ENCODE measurements at regions not wholly inside any gene's neighbourhood (a gene's known extent, or its start where the extent isn't known, plus 50 kb on each side); places are given as distances from the start of the nearest gene placed in this dataset.

GRCh38 chr11:114949614-114950351, 271.5 kb downstream of the NXPE2 start:
- Mint-ChIP-seq H3K4me1 (ENCODE audit: low read depth, unreplicated experiment) (no peaks in the 10 kb centered on the region), H3K36me3 (ENCODE audit: insufficient read depth, unreplicated experiment) (no peaks in the 10 kb centered on the region), H3K4me3 (ENCODE audit: low read depth, unreplicated experiment) (no peak overlapping the region), H3K27me3 (ENCODE audit: unreplicated experiment) (no peaks in the 10 kb centered on the region), H3K27ac (ENCODE audit: unreplicated experiment) (no peak overlapping the region), H3K9me3 (ENCODE audit: low read depth, unreplicated experiment) (peaks cover 10% of the 10 kb centered on the region)
- TF ChIP-seq, protein P1, sequence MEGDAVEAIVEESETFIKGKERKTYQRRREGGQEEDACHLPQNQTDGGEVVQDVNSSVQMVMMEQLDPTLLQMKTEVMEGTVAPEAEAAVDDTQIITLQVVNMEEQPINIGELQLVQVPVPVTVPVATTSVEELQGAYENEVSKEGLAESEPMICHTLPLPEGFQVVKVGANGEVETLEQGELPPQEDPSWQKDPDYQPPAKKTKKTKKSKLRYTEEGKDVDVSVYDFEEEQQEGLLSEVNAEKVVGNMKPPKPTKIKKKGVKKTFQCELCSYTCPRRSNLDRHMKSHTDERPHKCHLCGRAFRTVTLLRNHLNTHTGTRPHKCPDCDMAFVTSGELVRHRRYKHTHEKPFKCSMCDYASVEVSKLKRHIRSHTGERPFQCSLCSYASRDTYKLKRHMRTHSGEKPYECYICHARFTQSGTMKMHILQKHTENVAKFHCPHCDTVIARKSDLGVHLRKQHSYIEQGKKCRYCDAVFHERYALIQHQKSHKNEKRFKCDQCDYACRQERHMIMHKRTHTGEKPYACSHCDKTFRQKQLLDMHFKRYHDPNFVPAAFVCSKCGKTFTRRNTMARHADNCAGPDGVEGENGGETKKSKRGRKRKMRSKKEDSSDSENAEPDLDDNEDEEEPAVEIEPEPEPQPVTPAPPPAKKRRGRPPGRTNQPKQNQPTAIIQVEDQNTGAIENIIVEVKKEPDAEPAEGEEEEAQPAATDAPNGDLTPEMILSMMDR (IDR thresholded peaks at IDR 0.05; ENCODE audit: unreplicated experiment) = no peak
- no peak for DNase-seq
- CTCF ChIA-PET = no interaction called here
- BruUV-seq (replicated peaks) = no TSS peak
- intact Hi-C loops (cut with micrococcal nuclease; ENCODE audit: unreplicated experiment) = no loop called here

- no peaks in the 10 kb centered on the region for H3K27me3 Mint-ChIP-seq (ENCODE audit: unreplicated experiment)
- no peaks in the 10 kb centered on the region for H3K36me3 Mint-ChIP-seq (ENCODE audit: insufficient read depth, unreplicated experiment)
- H3K9me3 Mint-ChIP-seq (ENCODE audit: low read depth, unreplicated experiment) = peaks cover 5% of the 10 kb centered on the region
- no peak overlapping the region for H3K27ac Mint-ChIP-seq (ENCODE audit: unreplicated experiment)
- BruUV-seq (replicated peaks) = no TSS peak
- H3K4me1 Mint-ChIP-seq (ENCODE audit: low read depth, unreplicated experiment) = no peaks in the 10 kb centered on the region
- intact Hi-C loops (cut with micrococcal nuclease; ENCODE audit: unreplicated experiment) = no loop called here
- TF ChIP-seq, protein P1 (IDR thresholded peaks at IDR 0.05; ENCODE audit: unreplicated experiment) = no peak
- DNase-seq = no peak
- CTCF ChIA-PET = no interaction called here
- no peak overlapping the region for H3K4me3 Mint-ChIP-seq (ENCODE audit: low read depth, unreplicated experiment)
These were observed 274.7 kb downstream of the NXPE2 start for GRCh38 chr11:114953039-114953438.

DNA sequence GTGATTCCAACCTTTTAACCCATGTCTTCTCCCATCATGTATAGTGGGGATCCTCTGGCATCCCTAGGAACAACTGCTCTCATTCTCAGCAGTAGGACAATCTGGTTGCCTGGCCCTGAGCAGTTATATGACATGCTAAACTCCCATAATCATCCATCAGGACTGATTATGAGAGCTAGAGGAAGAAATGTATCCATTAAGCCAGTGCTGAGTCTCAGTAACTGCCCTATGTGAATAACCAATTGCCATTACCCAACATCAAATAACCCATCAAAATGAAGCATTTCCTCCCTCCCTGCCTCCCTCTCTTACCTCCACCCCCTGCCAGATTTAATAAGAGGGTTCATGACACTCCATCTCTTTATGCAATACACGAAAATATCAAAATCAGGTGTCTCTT, 277.6 kb downstream of the NXPE2 start:
- Mint-ChIP-seq H3K4me1 (ENCODE audit: low read depth, unreplicated experiment) (no peaks in the 10 kb centered on the region), H3K4me3 (ENCODE audit: low read depth, unreplicated experiment) (no peak overlapping the region), H3K36me3 (ENCODE audit: insufficient read depth, unreplicated experiment) (no peaks in the 10 kb centered on the region), H3K9me3 (ENCODE audit: low read depth, unreplicated experiment) (peaks cover 3% of the 10 kb centered on the region), H3K27ac (ENCODE audit: unreplicated experiment) (no peak overlapping the region), H3K27me3 (ENCODE audit: unreplicated experiment) (no peaks in the 10 kb centered on the region)
- TF ChIP-seq, protein P1 (IDR thresholded peaks at IDR 0.05; ENCODE audit: unreplicated experiment) = no peak
- intact Hi-C loops (cut with micrococcal nuclease; ENCODE audit: unreplicated experiment) = no loop called here
- no peak for DNase-seq
- CTCF ChIA-PET = no interaction called here
- no TSS peak for BruUV-seq (replicated peaks)

DNA sequence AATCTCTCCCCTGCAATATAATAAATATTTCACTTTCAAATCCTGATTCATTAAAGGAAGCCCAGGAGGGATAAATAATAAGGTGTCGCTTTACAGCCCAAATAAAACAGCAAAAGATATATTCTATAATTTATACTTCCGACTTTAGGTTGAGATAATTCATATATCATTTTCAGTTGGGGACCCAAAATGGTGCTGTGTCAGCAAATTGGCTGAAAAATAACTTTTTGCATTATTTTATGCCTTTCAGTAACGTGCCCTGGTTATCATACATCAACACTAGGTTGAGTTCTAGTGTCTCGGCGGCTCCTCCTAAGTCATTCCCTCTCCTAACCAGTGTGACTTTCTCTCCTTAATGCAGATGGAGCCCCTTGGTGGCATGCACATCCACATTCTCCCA, 278.2 kb downstream of the NXPE2 start:
- Mint-ChIP-seq H3K27ac (ENCODE audit: unreplicated experiment) (no peak overlapping the region), H3K36me3 (ENCODE audit: insufficient read depth, unreplicated experiment) (no peaks in the 10 kb centered on the region), H3K9me3 (ENCODE audit: low read depth, unreplicated experiment) (peaks cover 3% of the 10 kb centered on the region), H3K27me3 (ENCODE audit: unreplicated experiment) (no peaks in the 10 kb centered on the region), H3K4me1 (ENCODE audit: low read depth, unreplicated experiment) (no peaks in the 10 kb centered on the region), H3K4me3 (ENCODE audit: low read depth, unreplicated experiment) (no peak overlapping the region)
- CTCF ChIA-PET = no interaction called here
- no TSS peak for BruUV-seq (replicated peaks)
- intact Hi-C loops (cut with micrococcal nuclease; ENCODE audit: unreplicated experiment) = no loop called here
- TF ChIP-seq, protein P1 (IDR thresholded peaks at IDR 0.05; ENCODE audit: unreplicated experiment) = no peak
- no peak for DNase-seq
